ENCODE measurements at regions not wholly inside any gene's neighbourhood (a gene's known extent, or its start where the extent isn't known, plus 50 kb on each side); places are given as distances from the start of the nearest gene placed in this dataset.

- TF ChIP-seq REST (IDR thresholded peaks at IDR 0.05; ENCODE audit: low read depth) (no peak), ZFX (IDR thresholded peaks at IDR 0.05) (no peak), TCF7L2 (IDR thresholded peaks at IDR 0.05; ENCODE audit: borderline replicate concordance, extremely low read depth, insufficient read depth, insufficient read length) (no peak), EZH2phosphoT487 (IDR thresholded peaks at IDR 0.05; ENCODE audit: borderline replicate concordance) (no peak), POLR2AphosphoS5 (IDR thresholded peaks at IDR 0.05; ENCODE audit: low read depth, low read length) (no peak), CEBPB (IDR thresholded peaks at IDR 0.05; ENCODE audit: low read depth) (no peak), MAX (IDR thresholded peaks at IDR 0.05) (no peak)
Measured at GRCh38 chr22:48955351-48956311, 872.0 kb downstream of the BRD1 start (continued).

GRCh38 chr22:48954781-48955311, 872.8 kb downstream of the BRD1 start:
- DNase-seq (ENCODE audit: low read depth, low spot score): no peak
- BruUV-seq (replicated peaks): no TSS peak
- CTCF ChIA-PET: no interaction called here
- TF ChIP-seq CBX3 (IDR thresholded peaks at IDR 0.05; ENCODE audit: low read depth) (no peak), TCF7L2 (IDR thresholded peaks at IDR 0.05; ENCODE audit: borderline replicate concordance, extremely low read depth, insufficient read depth, insufficient read length) (no peak), ATF3 (IDR thresholded peaks at IDR 0.05) (no peak), POLR2A (IDR thresholded peaks at IDR 0.05; ENCODE audit: borderline replicate concordance, extremely low read depth, insufficient read depth, insufficient read length) (no peak), ELF1 (IDR thresholded peaks at IDR 0.05; ENCODE audit: borderline replicate concordance, low read depth) (no peak), CEBPB (IDR thresholded peaks at IDR 0.05; ENCODE audit: low read depth) (no peak), EZH2 (IDR thresholded peaks at IDR 0.05) (no peak), ZBTB33 (IDR thresholded peaks at IDR 0.05; ENCODE audit: extremely low read depth, insufficient replicate concordance, low read length) (no peak)

More at GRCh38 chr22:48954781-48955311, 872.8 kb downstream of the BRD1 start:
- no peak overlapping the region for H3K9ac ChIP-seq (ENCODE audit: low read length)
- no peaks in the 10 kb centered on the region for H3K9me2 ChIP-seq (ENCODE audit: insufficient read depth)
- ChIA-PET POLR2A (no interaction called here), RAD21 (ENCODE audit: low non-redundant PET in 1 of 2, low total read pairs in 2 of 2, uncharacterized antibody in 2 of 2, unreplicated experiment in 2 of 2) (no interaction called here)
- no peak overlapping the region for H3K27ac ChIP-seq (ENCODE audit: low read depth, low read length)
- no peak overlapping the region for H2AFZ ChIP-seq (ENCODE audit: low read depth, low read length, poor library complexity, severe bottlenecking)
- no peaks in the 10 kb centered on the region for H3K79me2 ChIP-seq (ENCODE audit: insufficient read depth, low read length)
- H3K4me2 ChIP-seq (ENCODE audit: low read length): no peak overlapping the region
- H3K36me3 ChIP-seq (ENCODE audit: control insufficient read depth in 1 of 2, insufficient read depth in 2 of 2, low read length in 2 of 2): no peaks in the 10 kb centered on the region
- H3K4me1 ChIP-seq (ENCODE audit: control insufficient read depth in 1 of 2, insufficient read depth in 2 of 2, low read length in 2 of 2): no peaks in the 10 kb centered on the region
- no peak for ATAC-seq
- intact Hi-C loops (cut with micrococcal nuclease): no loop called here
- no peaks in the 10 kb centered on the region for H4K20me1 ChIP-seq (ENCODE audit: insufficient read depth)
- no peak overlapping the region for H3K4me3 ChIP-seq (replicated peaks in 1 of 2; ENCODE audit: low read depth in 1 of 2, low read length in 2 of 2)
- no peaks in the 10 kb centered on the region for H3K9me3 ChIP-seq (ENCODE audit: control insufficient read depth in 1 of 2, insufficient read depth in 1 of 2, low read depth in 1 of 2, low read length in 2 of 2)
- H3K27me3 ChIP-seq (ENCODE audit: insufficient read depth, low read length): peaks cover 17% of the 10 kb centered on the region; the same call in 1 of the 2 replicates
